22Rv1 (cell line): ENCODE measurements at regions not wholly inside any gene's neighbourhood (a gene's known extent, or its start where the extent isn't known, plus 50 kb on each side); places are given as distances from the start of the nearest gene placed in this dataset.

ENCODE experiments used
- CTCF ChIP-seq: fragments of 450-650 bp; IDR thresholded peaks from 2 replicates; pipeline ENCODE4 v1.5.1; 2017; ENCODE audit warnings: mild to moderate bottlenecking
- ZFX ChIP-seq: fragments of 450-650 bp; IDR thresholded peaks from 2 replicates; pipeline ENCODE4 v1.6.1; 2017; ENCODE audit warnings: antibody characterized with exemption, borderline replicate concordance

- TF ChIP-seq CTCF = no peak
- no peak for TF ChIP-seq ZFX
Measured at GRCh38 chr7:121541457-121541856, 145.3 kb upstream of the FAM3C start.
